Caco-2 (cell line): ENCODE measurements at regions not wholly inside any gene's neighbourhood (a gene's known extent, or its start where the extent isn't known, plus 50 kb on each side); places are given as distances from the start of the nearest gene placed in this dataset.

ENCODE experiments used
- BruUV-seq: library from RNA; stranded (reverse); fragments of 400-500 nt; replicated peaks from 2 replicates; lab custom pipeline; 2021; lab: Mats Ljungman, UMichigan
- CTCF ChIA-PET: fragments of 300-600 bp; sonication (Branson Sonifier 250); formaldehyde crosslinking; loops from one replicate; lab custom pipeline; 2022; ENCODE audit warnings: antibody characterized with exemption; lab: Charles Lee
- POLR2A ChIA-PET: fragments of 300-600 bp; sonication (Branson Sonifier 250); formaldehyde crosslinking; loops from one replicate; lab custom pipeline; 2022; ENCODE audit warnings: antibody characterized with exemption; lab: Charles Lee
- DNase-seq, 2 experiments: peaks; one replicate each; pipeline versions ENCODE4 v3.0.0 to v3.0.0-alpha.2; 2020 to 2022
- H3K27me3 ChIP-seq: replicated peaks from 2 replicates; pipeline ENCODE4 v1.6.0; 2011; ENCODE audit warnings: low read length; ENCODE audit not compliant: control insufficient read depth, insufficient read depth
- H3K36me3 ChIP-seq: 2 replicates; pipeline ENCODE4 v1.5.1; 2011; ENCODE audit warnings: low read length; ENCODE audit not compliant: control insufficient read depth, insufficient read depth
- H3K4me1 ChIP-seq: fragments of 250-450 bp; sonication (Bioruptor Pico); 2 replicates; pipeline ENCODE4 v1.5.1; 2020; ENCODE audit warnings: mild to moderate bottlenecking
- H3K4me3 ChIP-seq: 2 replicates; pipeline ENCODE4 v1.5.1; 2011; ENCODE audit warnings: low read depth, mild to moderate bottlenecking, control low read depth, low read length
- H3K9me3 ChIP-seq: fragments of 250-450 bp; sonication (Bioruptor Pico); 2 replicates; pipeline ENCODE4 v1.5.1; 2020; ENCODE audit warnings: mild to moderate bottlenecking, moderate library complexity
- H3K27ac Mint-ChIP-seq: one replicate; pipeline ENCODE4 v1.8.0; 2022; ENCODE audit warnings: mixed read lengths; ENCODE audit not compliant: unreplicated experiment
- H3K27me3 Mint-ChIP-seq: one replicate; pipeline ENCODE4 v1.8.0; 2022; ENCODE audit warnings: mixed read lengths; ENCODE audit not compliant: insufficient read depth, unreplicated experiment
- H3K36me3 Mint-ChIP-seq: one replicate; pipeline ENCODE4 v1.8.0; 2022; ENCODE audit warnings: mild to moderate bottlenecking, mixed read lengths; ENCODE audit not compliant: insufficient read depth, unreplicated experiment
- H3K4me1 Mint-ChIP-seq: one replicate; pipeline ENCODE4 v1.8.0; 2022; ENCODE audit warnings: low read depth, mixed read lengths; ENCODE audit not compliant: unreplicated experiment
- H3K4me3 Mint-ChIP-seq: one replicate; pipeline ENCODE4 v1.8.0; 2022; ENCODE audit warnings: mild to moderate bottlenecking, moderate library complexity, mixed read lengths; ENCODE audit not compliant: unreplicated experiment
- H3K9me3 Mint-ChIP-seq: one replicate; pipeline ENCODE4 v1.8.0; 2022; ENCODE audit warnings: mixed read lengths; ENCODE audit not compliant: unreplicated experiment
- CTCF ChIP-seq, 2 experiments: fragments of 200-600 bp in 1 of 2; IDR thresholded peaks; 1 replicate in 1 of 2; 2 replicates in 1 of 2; pipeline versions ENCODE4 v1.5.1 to v1.8.0; 2011 to 2022; ENCODE audit warnings: antibody characterized with exemption in 1 of 2, control low read depth in 1 of 2, inconsistent platforms in 1 of 2, low read depth in 1 of 2, low read length in 1 of 2, mild to moderate bottlenecking in 1 of 2, moderate library complexity in 1 of 2; ENCODE audit not compliant: insufficient read depth in 1 of 2, severe bottlenecking in 1 of 2, unreplicated experiment in 1 of 2
- intact Hi-C: fragments of 100-400 bp; cut with micrococcal nuclease; formaldehyde crosslinking; loops from one replicate; pipeline ENCODE4 v1.10.0; 2022; ENCODE audit not compliant: unreplicated experiment

GRCh38 chr15:88307344-88307743, 50.8 kb upstream of the NTRK3 start:
- Mint-ChIP-seq H3K27me3 (peaks cover 7% of the 10 kb centered on the region), H3K36me3 (no peaks in the 10 kb centered on the region), H3K4me3 (no peak overlapping the region), H3K9me3 (no peaks in the 10 kb centered on the region), H3K4me1 (no peaks in the 10 kb centered on the region), H3K27ac (no peak overlapping the region)
- no TSS peak for BruUV-seq
- H3K36me3 ChIP-seq: no peaks in the 10 kb centered on the region
- no peaks in the 10 kb centered on the region for H3K4me1 ChIP-seq
- CTCF ChIA-PET: interaction anchor here (0.6 kb wide), 1 partner anchor 1247 kb away, joined by 3 read pairs; no protein-coding TSS in a partner anchor
- POLR2A ChIA-PET: interaction anchor here (0.6 kb wide), 1 partner anchor 391 kb away, joined by 4 read pairs; no protein-coding TSS in a partner anchor
- intact Hi-C loops: no loop called here
- no peaks in the 10 kb centered on the region for H3K9me3 ChIP-seq
- no peaks in the 10 kb centered on the region for H3K27me3 ChIP-seq
- TF ChIP-seq CTCF (IDR thresholded peaks at IDR 0.05; ENCODE audit: insufficient read depth in 1 of 2, low read depth in 1 of 2, low read length in 1 of 2, severe bottlenecking in 1 of 2, unreplicated experiment in 1 of 2): no peak
- no peak for DNase-seq
- no peak overlapping the region for H3K4me3 ChIP-seq
